Stimulated activated CD4-positive, alpha-beta T cell treated with anti-CD3 and anti-CD28 coated beads, Interleukin-12 subunit alpha, Interleukin-12 subunit beta, amount 100 ng/mL, for 48 hours (primary cell): ENCODE measurements at regions not wholly inside any gene's neighbourhood (a gene's known extent, or its start where the extent isn't known, plus 50 kb on each side); places are given as distances from the start of the nearest gene placed in this dataset.

Experiments used
- DNase-seq, 3 donors: peaks; one replicate each; pipeline ENCODE4 v3.0.0-alpha.2; 2020; ENCODE audit warnings: low read depth in 2 of 3, low spot score in 1 of 3

- DNase-seq = no peak
Observed at GRCh38 chr22:48443680-48444079, 1384.0 kb downstream of the BRD1 start.

GRCh38 chr22:48442663-48443062 lies 1385.0 kb downstream of the BRD1 start:
- DNase-seq = no peak

GRCh38 chr22:48441553-48441850 lies 1386.2 kb downstream of the BRD1 start:
- no peak for DNase-seq

- DNase-seq = no peak
Observed at GRCh38 chr22:48440673-48441552, 1386.8 kb downstream of the BRD1 start.

- no peak for DNase-seq
Observed at GRCh38 chr22:48440176-48440575, 1387.5 kb downstream of the BRD1 start.

GRCh38 chr22:48439560-48440135 lies 1388.0 kb downstream of the BRD1 start:
- DNase-seq = no peak

- no peak for DNase-seq
Observed at GRCh38 chr22:48438800-48439559, 1388.7 kb downstream of the BRD1 start.

- no peak for DNase-seq
Observed at GRCh38 chr22:48438096-48438495, 1389.6 kb downstream of the BRD1 start.

GRCh38 chr22:48436201-48436931 lies 1391.3 kb downstream of the BRD1 start:
- no peak for DNase-seq

- DNase-seq = no peak
Observed at GRCh38 chr22:48434868-48435250, 1392.8 kb downstream of the BRD1 start.

GRCh38 chr22:48434156-48434867 lies 1393.4 kb downstream of the BRD1 start:
- no peak for DNase-seq

- no peak for DNase-seq
Observed at GRCh38 chr22:48433647-48434046, 1394.0 kb downstream of the BRD1 start.

- no peak for DNase-seq
Observed at GRCh38 chr22:48432781-48433518, 1394.7 kb downstream of the BRD1 start.

GRCh38 chr22:48431536-48432315 lies 1395.9 kb downstream of the BRD1 start:
- no peak for DNase-seq

GRCh38 chr22:48431014-48431413 lies 1396.7 kb downstream of the BRD1 start:
- no peak for DNase-seq

- DNase-seq = no peak
Observed at GRCh38 chr22:48429446-48430020, 1398.1 kb downstream of the BRD1 start.

- no peak for DNase-seq
Observed at GRCh38 chr22:48428631-48429371, 1398.9 kb downstream of the BRD1 start.

- DNase-seq = no peak
Observed at GRCh38 chr22:48427731-48428211, 1399.9 kb downstream of the BRD1 start.
